ENCODE measurements at regions not wholly inside any gene's neighbourhood (a gene's known extent, or its start where the extent isn't known, plus 50 kb on each side); places are given as distances from the start of the nearest gene placed in this dataset.

DNA sequence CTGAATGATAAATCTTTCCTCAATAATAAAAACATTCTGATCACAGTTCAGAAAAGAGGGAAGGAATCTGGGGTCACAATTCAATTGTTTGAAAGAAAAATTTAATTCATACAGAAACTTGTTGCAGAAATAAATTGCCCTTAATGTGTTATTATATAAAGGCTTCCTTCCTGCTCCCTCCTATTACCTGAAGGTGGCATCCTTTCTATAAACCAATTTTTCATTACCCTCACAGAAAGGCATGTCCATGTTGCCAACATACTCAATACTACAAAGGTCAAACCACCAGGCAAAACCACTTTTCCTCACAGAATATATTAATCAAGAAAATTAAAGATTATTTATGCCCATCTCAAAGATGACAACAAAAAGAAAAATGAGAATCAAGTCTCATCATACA lies 194.3 kb upstream of the CT83 start:
- no peak for DNase-seq (ENCODE audit: low spot score)
- intact Hi-C loops (cut with DNase I) = no loop called here
- no peak for ATAC-seq

DNA sequence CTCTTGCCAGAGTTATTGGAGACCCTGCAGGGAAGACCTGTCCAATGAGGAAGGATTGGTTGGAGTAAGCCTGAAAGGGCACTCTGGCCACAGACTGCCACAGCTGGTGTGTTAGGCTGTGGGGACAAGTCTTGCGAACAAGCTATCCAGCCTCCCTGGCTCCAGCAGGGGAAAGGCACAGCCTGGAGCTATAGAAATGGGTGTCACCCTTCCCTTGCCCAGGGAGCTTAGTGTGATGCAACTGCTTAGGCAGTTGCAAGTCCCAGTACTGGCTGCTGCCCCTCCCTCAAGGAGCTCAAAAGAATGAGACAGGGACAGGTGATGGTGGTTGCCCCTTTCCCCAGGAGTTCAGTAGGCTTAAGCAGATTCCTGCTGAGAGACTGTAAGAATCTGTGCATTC lies 165.7 kb upstream of the CT83 start:
- intact Hi-C loops (cut with DNase I) = no loop called here
- DNase-seq (ENCODE audit: low spot score) = no peak
- no peak for ATAC-seq

DNA sequence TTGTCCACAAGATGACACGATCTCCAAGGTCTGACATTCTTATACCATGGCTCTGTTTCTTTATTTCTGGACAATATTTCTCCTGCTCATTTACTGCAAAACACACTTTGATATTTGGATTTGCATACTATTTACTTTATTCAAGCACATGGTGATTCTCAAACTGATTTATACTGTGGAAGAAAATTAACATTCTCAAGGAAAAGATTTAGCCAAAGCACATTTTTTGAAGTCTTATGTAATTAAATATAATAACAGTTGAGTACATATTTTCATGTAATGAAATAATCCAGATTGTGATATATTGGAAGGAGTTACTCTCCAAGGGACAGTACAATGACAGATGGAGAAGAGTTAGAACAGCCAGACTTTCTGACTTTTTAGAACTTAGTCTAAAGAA lies 155.8 kb upstream of the CT83 start:
- DNase-seq (ENCODE audit: low spot score) (no peak), ATAC-seq (no peak)
- intact Hi-C loops (cut with DNase I) = no loop called here

DNA sequence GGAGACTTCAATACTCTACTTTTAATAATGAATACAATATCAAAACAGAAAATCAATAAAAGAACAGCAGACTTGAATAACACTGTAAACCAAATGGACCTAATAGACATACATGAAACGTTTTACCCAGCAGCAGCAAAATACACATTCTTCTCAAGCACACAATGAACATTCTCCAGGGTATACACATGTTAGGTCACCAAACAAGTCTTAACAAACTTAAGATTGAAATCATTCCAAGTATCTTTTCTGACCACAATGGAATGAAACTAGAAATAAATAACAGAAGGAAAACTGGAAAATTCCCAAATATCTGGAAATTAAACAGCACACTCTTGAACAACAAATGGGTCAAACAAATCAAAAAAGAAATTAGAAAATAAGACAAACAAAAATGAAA lies 145.0 kb upstream of the CT83 start:
- intact Hi-C loops (cut with DNase I) = no loop called here
- ATAC-seq = no peak
- no peak for DNase-seq (ENCODE audit: low spot score)

- intact Hi-C loops (cut with DNase I) = no loop called here
- ATAC-seq (no peak), DNase-seq (ENCODE audit: low spot score) (peak; percentile 44)
These were observed 142.8 kb upstream of the CT83 start for GRCh38 chrX:116605576-116605975.

GRCh38 chrX:116596010-116596409 lies 133.2 kb upstream of the CT83 start:
- intact Hi-C loops (cut with DNase I) = no loop called here
- ATAC-seq (no peak), DNase-seq (ENCODE audit: low spot score) (no peak)
